ENCODE measurements at regions not wholly inside any gene's neighbourhood (a gene's known extent, or its start where the extent isn't known, plus 50 kb on each side); places are given as distances from the start of the nearest gene placed in this dataset.

DNA sequence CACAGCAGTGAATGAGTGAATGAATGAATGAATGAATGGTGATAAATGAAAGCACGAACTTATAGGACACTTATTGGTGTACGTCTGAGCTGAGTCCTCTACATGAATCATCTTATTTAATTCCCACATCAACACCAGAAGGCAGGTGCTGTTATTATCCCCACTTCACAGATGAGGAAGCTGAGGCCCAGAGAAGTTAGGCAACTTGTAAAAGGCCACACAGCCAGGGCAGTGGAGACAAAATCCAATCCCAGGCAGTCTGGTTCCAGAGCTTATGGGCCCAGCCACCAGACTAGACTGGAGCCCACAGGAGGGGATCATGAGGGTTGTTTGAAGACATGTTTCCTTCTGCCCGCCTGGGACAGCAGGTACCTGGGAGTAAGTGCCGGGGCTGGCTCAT, 364.0 kb downstream of the MN1 start:
- no peak overlapping the region for H3K18ac ChIP-seq (ENCODE audit: low read length)
- H3K79me1 ChIP-seq (ENCODE audit: low read length) = no peaks in the 10 kb centered on the region
- H2AK5ac ChIP-seq (ENCODE audit: low read length) = peak overlapping the region; percentile 51
- H2BK15ac ChIP-seq (replicated peaks; ENCODE audit: low read depth) = no peak overlapping the region
- no peak overlapping the region for H2BK5ac ChIP-seq (ENCODE audit: low read length)
- H3K23ac ChIP-seq (ENCODE audit: low read length) = no peak overlapping the region
- no peaks in the 10 kb centered on the region for H3K27me3 ChIP-seq (ENCODE audit: insufficient read depth, low read length, poor library complexity)
- WGBS (ENCODE audit: extremely low coverage, insufficient coverage, low lambda C conversion rate) = no CpG with 5 or more reads among the region's 4 CpGs
- peaks cover 16% of the 10 kb centered on the region for H3K4me1 ChIP-seq (ENCODE audit: control insufficient read depth, low read depth, low read length)
- no peaks in the 10 kb centered on the region for H3K36me3 ChIP-seq (ENCODE audit: control insufficient read depth, insufficient read depth, low read length)
- H3K9ac ChIP-seq (ENCODE audit: low read length) = no peak overlapping the region
- H3K56ac ChIP-seq (ENCODE audit: low read length) = no peak overlapping the region
- no peak for DNase-seq
- H4K5ac ChIP-seq (ENCODE audit: low read length) = no peak overlapping the region
- no peak overlapping the region for H3K4me3 ChIP-seq (ENCODE audit: low read length)
- H3K27ac ChIP-seq (ENCODE audit: low read depth, low read length) = no peak overlapping the region
- H3K4me2 ChIP-seq (ENCODE audit: low read length) = no peak overlapping the region
- no peak overlapping the region for H3K4ac ChIP-seq (ENCODE audit: low read depth, low read length)
- H3K79me2 ChIP-seq (ENCODE audit: control insufficient read depth, insufficient read depth, low read length) = no peaks in the 10 kb centered on the region
- H4K8ac ChIP-seq (ENCODE audit: low read depth, low read length) = no peak overlapping the region
- H2BK120ac ChIP-seq (ENCODE audit: low read depth, low read length) = no peak overlapping the region

DNA sequence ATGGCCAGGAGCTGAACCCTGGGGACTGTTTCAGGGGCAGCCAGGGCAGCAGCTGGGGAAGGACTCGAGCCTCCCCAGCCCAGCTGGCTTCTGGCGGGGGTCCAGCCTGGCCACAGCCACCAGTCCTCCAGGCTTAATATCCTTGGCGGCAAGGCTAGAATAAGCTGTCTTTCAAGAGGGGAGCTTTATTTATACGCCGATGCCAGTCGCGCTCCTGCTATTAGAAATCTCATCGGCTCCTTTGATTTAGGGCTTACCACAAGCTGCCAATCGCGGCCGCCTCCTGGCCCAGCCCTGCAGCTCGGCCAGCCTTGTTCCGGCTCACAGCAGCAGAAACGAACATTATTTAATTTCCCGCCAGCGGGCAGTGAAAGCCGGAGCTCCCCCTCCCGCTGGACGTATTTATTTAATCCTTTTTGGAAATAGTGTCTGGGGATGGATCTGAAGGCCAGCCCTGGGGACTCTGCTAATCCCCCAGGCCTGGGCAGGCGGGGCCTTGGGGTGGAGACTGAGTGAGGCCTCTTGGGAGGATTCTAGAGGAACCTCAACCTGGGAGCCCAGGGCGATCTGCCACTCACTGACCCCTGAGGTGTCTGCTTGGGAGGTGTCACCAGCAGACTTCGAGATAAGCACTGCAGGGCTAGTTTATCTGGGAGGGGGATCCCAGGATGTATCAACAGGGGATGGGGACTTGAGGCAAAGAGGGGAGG, 363.1 kb downstream of the MN1 start:
- no peak overlapping the region for H3K18ac ChIP-seq (ENCODE audit: low read length)
- no peak overlapping the region for H4K5ac ChIP-seq (ENCODE audit: low read length)
- H3K36me3 ChIP-seq (ENCODE audit: control insufficient read depth, insufficient read depth, low read length) = no peaks in the 10 kb centered on the region
- peak; percentile 69 for DNase-seq
- no peaks in the 10 kb centered on the region for H3K79me2 ChIP-seq (ENCODE audit: control insufficient read depth, insufficient read depth, low read length)
- no peak overlapping the region for H3K23ac ChIP-seq (ENCODE audit: low read length)
- no peak overlapping the region for H3K9ac ChIP-seq (ENCODE audit: low read length)
- H2BK5ac ChIP-seq (ENCODE audit: low read length) = no peak overlapping the region
- peak overlapping the region; percentile 2 for H3K56ac ChIP-seq (ENCODE audit: low read length)
- H3K27ac ChIP-seq (ENCODE audit: low read depth, low read length) = no peak overlapping the region
- peaks cover 12% of the 10 kb centered on the region for H3K4me1 ChIP-seq (ENCODE audit: control insufficient read depth, low read depth, low read length)
- no CpG with 5 or more reads among the region's 22 CpGs for WGBS (ENCODE audit: extremely low coverage, insufficient coverage, low lambda C conversion rate)
- H3K4me2 ChIP-seq (ENCODE audit: low read length) = no peak overlapping the region
- no peak overlapping the region for H2BK15ac ChIP-seq (replicated peaks; ENCODE audit: low read depth)
- H2BK120ac ChIP-seq (ENCODE audit: low read depth, low read length) = no peak overlapping the region
- H3K4me3 ChIP-seq (ENCODE audit: low read length) = no peak overlapping the region
- no peaks in the 10 kb centered on the region for H3K27me3 ChIP-seq (ENCODE audit: insufficient read depth, low read length, poor library complexity)
- H2AK5ac ChIP-seq (ENCODE audit: low read length) = peak overlapping the region; percentile 51
- no peak overlapping the region for H4K8ac ChIP-seq (ENCODE audit: low read depth, low read length)
- no peak overlapping the region for H3K4ac ChIP-seq (ENCODE audit: low read depth, low read length)
- no peaks in the 10 kb centered on the region for H3K79me1 ChIP-seq (ENCODE audit: low read length)

DNA sequence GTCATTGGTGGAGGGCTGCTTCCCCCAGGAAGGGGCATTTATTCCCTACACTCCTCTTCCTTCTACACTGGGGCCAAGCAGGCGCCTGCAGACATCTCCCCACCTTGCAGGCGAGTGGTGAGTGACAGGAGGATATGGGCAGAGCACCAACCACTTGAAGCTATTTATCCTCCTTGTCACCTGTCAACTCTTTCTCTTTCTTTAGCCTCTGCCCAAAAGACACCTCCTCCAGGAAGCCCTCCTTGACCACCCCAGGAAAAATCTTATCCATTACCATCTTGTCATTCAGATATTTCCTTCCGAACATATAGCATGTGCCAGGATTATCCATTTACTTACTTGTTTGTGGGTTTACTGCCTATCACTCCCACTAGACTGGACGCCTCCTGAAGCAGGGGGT, 362.4 kb downstream of the MN1 start:
- no peak overlapping the region for H2BK120ac ChIP-seq (ENCODE audit: low read depth, low read length)
- no peak overlapping the region for H3K4ac ChIP-seq (ENCODE audit: low read depth, low read length)
- H3K79me2 ChIP-seq (ENCODE audit: control insufficient read depth, insufficient read depth, low read length) = no peaks in the 10 kb centered on the region
- no peak for DNase-seq
- H3K18ac ChIP-seq (ENCODE audit: low read length) = no peak overlapping the region
- no peak overlapping the region for H3K4me3 ChIP-seq (ENCODE audit: low read length)
- peaks cover 6% of the 10 kb centered on the region for H3K4me1 ChIP-seq (ENCODE audit: control insufficient read depth, low read depth, low read length)
- H2BK5ac ChIP-seq (ENCODE audit: low read length) = no peak overlapping the region
- H4K8ac ChIP-seq (ENCODE audit: low read depth, low read length) = no peak overlapping the region
- no peak overlapping the region for H3K56ac ChIP-seq (ENCODE audit: low read length)
- no peak overlapping the region for H2BK15ac ChIP-seq (replicated peaks; ENCODE audit: low read depth)
- no peak overlapping the region for H4K5ac ChIP-seq (ENCODE audit: low read length)
- H3K27me3 ChIP-seq (ENCODE audit: insufficient read depth, low read length, poor library complexity) = no peaks in the 10 kb centered on the region
- H3K9ac ChIP-seq (ENCODE audit: low read length) = no peak overlapping the region
- H2AK5ac ChIP-seq (ENCODE audit: low read length) = no peak overlapping the region
- H3K36me3 ChIP-seq (ENCODE audit: control insufficient read depth, insufficient read depth, low read length) = no peaks in the 10 kb centered on the region
- no peak overlapping the region for H3K4me2 ChIP-seq (ENCODE audit: low read length)
- H3K79me1 ChIP-seq (ENCODE audit: low read length) = no peaks in the 10 kb centered on the region
- H3K27ac ChIP-seq (ENCODE audit: low read depth, low read length) = no peak overlapping the region
- no CpG with 5 or more reads among the region's 4 CpGs for WGBS (ENCODE audit: extremely low coverage, insufficient coverage, low lambda C conversion rate)
- H3K23ac ChIP-seq (ENCODE audit: low read length) = no peak overlapping the region

DNA sequence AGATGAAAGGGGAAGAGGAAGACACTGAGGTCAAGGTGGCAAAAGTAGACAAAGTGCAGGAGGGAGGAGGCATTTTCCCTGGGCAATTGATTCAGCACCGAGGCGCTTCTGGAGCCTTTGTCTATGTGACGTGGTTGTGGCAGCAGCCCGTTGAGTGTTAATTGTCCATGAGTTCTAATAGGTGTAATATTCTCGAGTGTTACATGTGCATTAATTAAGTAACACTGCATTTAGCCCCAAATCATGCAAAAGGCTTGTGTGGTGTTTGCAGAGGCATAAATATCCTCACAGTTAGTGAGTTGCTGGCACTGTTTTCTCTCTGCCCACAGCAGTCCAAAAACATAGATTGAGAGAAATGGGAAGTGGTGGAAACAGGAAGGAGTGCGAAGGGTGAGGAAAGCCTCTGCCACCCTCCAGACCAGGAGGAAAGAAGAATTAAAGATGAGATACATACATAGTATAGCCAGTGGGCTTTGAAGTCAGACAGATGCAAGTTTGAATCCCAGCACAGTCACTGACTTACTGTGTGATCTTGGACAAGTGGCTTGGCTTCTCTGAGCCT, 361.2 kb downstream of the MN1 start:
- peaks cover 1% of the 10 kb centered on the region for H3K4me1 ChIP-seq (ENCODE audit: control insufficient read depth, low read depth, low read length)
- no peak overlapping the region for H2BK5ac ChIP-seq (ENCODE audit: low read length)
- no peak overlapping the region for H3K18ac ChIP-seq (ENCODE audit: low read length)
- H4K5ac ChIP-seq (ENCODE audit: low read length) = no peak overlapping the region
- no CpG with 5 or more reads among the region's 6 CpGs for WGBS (ENCODE audit: extremely low coverage, insufficient coverage, low lambda C conversion rate)
- H3K23ac ChIP-seq (ENCODE audit: low read length) = no peak overlapping the region
- H3K27ac ChIP-seq (ENCODE audit: low read depth, low read length) = no peak overlapping the region
- no peak overlapping the region for H3K56ac ChIP-seq (ENCODE audit: low read length)
- no peaks in the 10 kb centered on the region for H3K27me3 ChIP-seq (ENCODE audit: insufficient read depth, low read length, poor library complexity)
- no peak overlapping the region for H3K4ac ChIP-seq (ENCODE audit: low read depth, low read length)
- H3K4me2 ChIP-seq (ENCODE audit: low read length) = no peak overlapping the region
- no peak overlapping the region for H2BK120ac ChIP-seq (ENCODE audit: low read depth, low read length)
- no peak overlapping the region for H2AK5ac ChIP-seq (ENCODE audit: low read length)
- H3K79me1 ChIP-seq (ENCODE audit: low read length) = no peaks in the 10 kb centered on the region
- no peak overlapping the region for H3K9ac ChIP-seq (ENCODE audit: low read length)
- no peak overlapping the region for H4K8ac ChIP-seq (ENCODE audit: low read depth, low read length)
- no peak for DNase-seq
- H3K4me3 ChIP-seq (ENCODE audit: low read length) = no peak overlapping the region
- no peak overlapping the region for H2BK15ac ChIP-seq (replicated peaks; ENCODE audit: low read depth)
- H3K36me3 ChIP-seq (ENCODE audit: control insufficient read depth, insufficient read depth, low read length) = no peaks in the 10 kb centered on the region
- no peaks in the 10 kb centered on the region for H3K79me2 ChIP-seq (ENCODE audit: control insufficient read depth, insufficient read depth, low read length)

DNA sequence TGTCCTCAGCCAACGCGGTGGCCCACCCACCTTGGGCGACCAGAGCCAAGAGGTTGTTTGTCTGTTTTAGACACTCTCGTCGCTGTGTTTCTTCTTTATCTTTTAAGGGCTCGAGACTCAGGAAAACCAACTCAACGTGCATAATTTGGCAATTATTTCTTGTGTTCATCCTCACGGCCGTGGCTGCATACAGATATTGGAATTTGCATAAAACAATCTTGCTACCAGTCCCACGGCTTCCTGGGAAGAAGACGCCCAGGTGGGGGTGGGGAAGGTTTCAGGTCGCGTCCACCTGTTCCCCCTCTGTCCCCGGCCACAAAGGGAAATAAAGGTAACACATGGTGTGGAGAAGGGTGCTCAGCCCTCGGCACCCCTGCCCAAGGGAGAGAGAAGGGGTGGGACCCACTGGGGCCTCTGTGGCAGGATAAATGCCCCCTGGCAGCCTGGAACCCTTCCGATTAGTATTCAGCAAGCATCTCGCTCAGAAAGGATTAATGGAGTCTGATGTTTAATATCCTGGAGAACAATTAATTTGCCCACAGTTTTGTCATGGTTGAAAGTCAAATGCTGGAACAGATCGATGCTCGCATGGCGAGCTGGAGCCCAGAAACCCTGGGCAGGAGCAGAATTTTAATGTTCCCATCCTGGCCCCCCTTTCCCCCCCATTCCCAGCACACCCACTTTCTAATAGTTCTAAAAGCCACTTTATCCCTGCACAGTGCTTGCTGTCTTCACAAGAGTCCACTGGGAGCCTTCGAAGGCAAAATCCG, 359.7 kb downstream of the MN1 start:
- Histone ChIP-seq H2BK5ac (ENCODE audit: low read length) (no peak overlapping the region), H3K27ac (ENCODE audit: low read depth, low read length) (no peak overlapping the region), H4K8ac (ENCODE audit: low read depth, low read length) (no peak overlapping the region), H3K4me2 (ENCODE audit: low read length) (no peak overlapping the region), H3K9ac (ENCODE audit: low read length) (no peak overlapping the region), H3K79me1 (ENCODE audit: low read length) (no peaks in the 10 kb centered on the region), H3K23ac (ENCODE audit: low read length) (no peak overlapping the region), H3K79me2 (ENCODE audit: control insufficient read depth, insufficient read depth, low read length) (no peaks in the 10 kb centered on the region), H3K56ac (ENCODE audit: low read length) (peak overlapping the region; percentile 1), H2BK120ac (ENCODE audit: low read depth, low read length) (no peak overlapping the region), H3K4me3 (ENCODE audit: low read length) (no peak overlapping the region), H3K36me3 (ENCODE audit: control insufficient read depth, insufficient read depth, low read length) (no peaks in the 10 kb centered on the region), H2AK5ac (ENCODE audit: low read length) (no peak overlapping the region), H2BK15ac (replicated peaks; ENCODE audit: low read depth) (no peak overlapping the region), H3K4ac (ENCODE audit: low read depth, low read length) (no peak overlapping the region), H3K27me3 (ENCODE audit: insufficient read depth, low read length, poor library complexity) (no peaks in the 10 kb centered on the region), H3K18ac (ENCODE audit: low read length) (no peak overlapping the region), H4K5ac (ENCODE audit: low read length) (no peak overlapping the region), H3K4me1 (ENCODE audit: control insufficient read depth, low read depth, low read length) (no peaks in the 10 kb centered on the region)
- WGBS (ENCODE audit: extremely low coverage, insufficient coverage, low lambda C conversion rate) = no CpG with 5 or more reads among the region's 22 CpGs
- no peak for DNase-seq

Measured in mesendoderm (in vitro differentiated cells).